DND-41 (cell line): ENCODE measurements at regions not wholly inside any gene's neighbourhood (a gene's known extent, or its start where the extent isn't known, plus 50 kb on each side); places are given as distances from the start of the nearest gene placed in this dataset.

Source experiments
- EZH2 ChIP-seq: IDR thresholded peaks from 3 replicates; pipeline ENCODE4 v1.6.1; 2012; ENCODE audit warnings: borderline replicate concordance, low read depth, mild to moderate bottlenecking, moderate library complexity, low read length, inconsistent platforms; ENCODE audit not compliant: severe bottlenecking
- TF ChIP-seq, protein P1 (sequence below): IDR thresholded peaks from 2 replicates; pipeline ENCODE4 v1.5.1; 2012; ENCODE audit warnings: borderline replicate concordance, low read length, moderate library complexity, mild to moderate bottlenecking; ENCODE audit not compliant: poor library complexity, severe bottlenecking; ENCODE audit errors: extremely low read depth

DNA sequence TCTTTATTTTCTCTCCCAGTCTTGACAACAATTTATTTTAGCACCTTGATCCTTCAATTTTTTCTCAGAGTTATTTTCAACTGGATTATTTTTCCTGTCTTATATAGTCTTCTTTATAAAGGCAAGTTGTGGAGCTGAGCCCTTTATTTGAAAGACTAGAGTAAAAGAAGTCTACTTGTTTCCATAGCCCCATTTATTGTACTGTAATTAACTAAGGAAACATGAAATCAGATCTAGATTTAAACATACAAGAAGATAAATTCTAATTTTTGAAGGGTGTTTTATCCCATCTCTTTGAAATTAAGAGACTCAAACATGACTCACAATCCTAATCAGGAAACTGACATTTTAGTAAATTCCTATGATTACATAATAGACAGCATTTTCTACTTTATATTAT lies 2421.8 kb downstream of the LRRC4C start:
- TF ChIP-seq, protein P1, sequence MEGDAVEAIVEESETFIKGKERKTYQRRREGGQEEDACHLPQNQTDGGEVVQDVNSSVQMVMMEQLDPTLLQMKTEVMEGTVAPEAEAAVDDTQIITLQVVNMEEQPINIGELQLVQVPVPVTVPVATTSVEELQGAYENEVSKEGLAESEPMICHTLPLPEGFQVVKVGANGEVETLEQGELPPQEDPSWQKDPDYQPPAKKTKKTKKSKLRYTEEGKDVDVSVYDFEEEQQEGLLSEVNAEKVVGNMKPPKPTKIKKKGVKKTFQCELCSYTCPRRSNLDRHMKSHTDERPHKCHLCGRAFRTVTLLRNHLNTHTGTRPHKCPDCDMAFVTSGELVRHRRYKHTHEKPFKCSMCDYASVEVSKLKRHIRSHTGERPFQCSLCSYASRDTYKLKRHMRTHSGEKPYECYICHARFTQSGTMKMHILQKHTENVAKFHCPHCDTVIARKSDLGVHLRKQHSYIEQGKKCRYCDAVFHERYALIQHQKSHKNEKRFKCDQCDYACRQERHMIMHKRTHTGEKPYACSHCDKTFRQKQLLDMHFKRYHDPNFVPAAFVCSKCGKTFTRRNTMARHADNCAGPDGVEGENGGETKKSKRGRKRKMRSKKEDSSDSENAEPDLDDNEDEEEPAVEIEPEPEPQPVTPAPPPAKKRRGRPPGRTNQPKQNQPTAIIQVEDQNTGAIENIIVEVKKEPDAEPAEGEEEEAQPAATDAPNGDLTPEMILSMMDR: no peak
- TF ChIP-seq EZH2: no peak
